DMS 273 (cell line): ENCODE measurements at regions not wholly inside any gene's neighbourhood (a gene's known extent, or its start where the extent isn't known, plus 50 kb on each side); places are given as distances from the start of the nearest gene placed in this dataset.
A peak's percentile ranks its signal among the peaks of the same experiment; 100 is the strongest.
"Not testable (repeated sequence)": the region's sequence is repeated elsewhere in the genome, so short reads cannot be mapped to it uniquely, and the experiment has no call there.

ENCODE experiments used
- DNase-seq: peaks from one replicate; lab custom pipeline; 2025; ENCODE audit not compliant: unreplicated experiment; lab: John Stamatoyannopoulos, UW

DNA sequence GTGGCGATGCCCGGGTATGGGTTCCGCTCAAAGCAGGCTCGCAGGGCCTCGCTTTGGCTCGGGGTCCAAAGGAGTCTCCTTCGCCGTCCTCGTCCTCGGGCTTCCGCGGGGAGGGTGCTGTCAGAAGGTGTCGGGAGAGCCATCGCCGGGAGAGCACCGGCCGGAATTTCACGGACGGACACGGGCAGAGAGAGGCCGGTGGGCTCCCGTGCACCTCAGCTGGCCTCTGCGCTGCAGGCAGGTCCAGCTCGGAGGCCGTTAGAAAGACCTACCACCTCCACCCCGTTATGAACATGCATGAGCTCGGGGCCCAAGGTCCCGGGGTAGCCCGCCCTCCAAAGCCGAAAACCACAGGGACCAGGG is 1846.0 kb upstream of the DEFB115 start:
- not testable (repeated sequence) for DNase-seq

DNA sequence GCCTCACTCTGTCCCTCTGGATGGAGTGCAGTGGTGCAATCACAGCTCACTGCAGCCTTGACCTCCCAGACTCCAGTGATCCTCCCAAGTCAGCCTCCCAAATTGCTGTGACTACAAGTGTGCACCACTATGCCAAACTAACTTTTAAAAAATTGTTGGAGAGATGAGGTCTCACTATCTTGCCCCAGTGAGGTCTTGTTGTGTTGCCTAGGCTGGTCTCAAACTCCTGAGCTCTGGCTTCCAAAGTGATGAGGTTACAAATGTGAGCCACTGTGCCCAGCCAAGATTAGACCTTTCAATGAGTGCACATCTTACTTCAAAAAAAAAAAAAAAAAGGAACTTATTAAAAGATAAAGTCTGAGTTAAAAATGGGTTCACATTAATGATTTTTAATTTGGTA is 1838.1 kb upstream of the DEFB115 start:
- DNase-seq = no peak

GRCh38 chr20:29427201-29428060 is 1830.0 kb upstream of the DEFB115 start:
- DNase-seq = peak; percentile 21

DNA sequence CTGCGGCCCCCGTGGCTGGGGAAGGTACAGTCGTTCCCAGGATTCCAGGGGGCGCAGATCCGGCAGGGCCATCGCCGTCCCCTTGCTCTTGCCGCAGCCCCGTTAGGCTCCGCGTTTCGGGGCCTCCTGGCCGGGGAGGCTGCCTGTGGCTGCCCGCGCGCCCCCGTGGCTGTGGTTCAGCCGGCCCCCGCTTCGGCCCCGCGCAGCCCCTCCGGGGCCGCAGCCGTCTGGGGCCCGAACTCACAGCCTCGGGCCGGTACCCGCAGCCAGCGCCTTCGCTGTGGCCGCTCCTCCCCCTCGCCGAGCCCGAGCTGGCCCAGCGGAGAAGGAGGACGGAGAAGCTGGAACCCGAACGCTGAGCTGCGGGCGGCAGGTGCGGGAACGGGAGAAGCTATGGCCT is 1826.9 kb upstream of the DEFB115 start:
- no peak for DNase-seq

DNA sequence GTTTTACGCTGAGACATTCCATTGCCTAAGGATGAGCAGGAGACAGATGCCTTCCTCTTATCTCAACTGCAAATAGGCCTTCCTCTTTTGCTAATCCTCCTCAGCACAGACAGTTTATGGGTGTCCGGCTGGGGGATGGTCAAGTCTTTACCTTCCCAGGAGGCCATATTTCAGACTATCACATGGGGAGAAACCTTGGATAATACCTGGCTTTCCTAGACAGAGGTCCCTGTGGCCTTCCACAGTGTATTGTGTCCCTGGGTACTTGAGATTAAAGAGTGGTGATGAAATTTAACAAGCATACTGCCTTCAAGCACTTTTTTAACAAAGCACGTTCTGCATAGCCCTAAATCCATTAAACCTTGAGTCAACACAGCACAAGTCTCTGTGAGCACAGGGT is 1816.7 kb upstream of the DEFB115 start:
- not testable (repeated sequence) for DNase-seq

DNA sequence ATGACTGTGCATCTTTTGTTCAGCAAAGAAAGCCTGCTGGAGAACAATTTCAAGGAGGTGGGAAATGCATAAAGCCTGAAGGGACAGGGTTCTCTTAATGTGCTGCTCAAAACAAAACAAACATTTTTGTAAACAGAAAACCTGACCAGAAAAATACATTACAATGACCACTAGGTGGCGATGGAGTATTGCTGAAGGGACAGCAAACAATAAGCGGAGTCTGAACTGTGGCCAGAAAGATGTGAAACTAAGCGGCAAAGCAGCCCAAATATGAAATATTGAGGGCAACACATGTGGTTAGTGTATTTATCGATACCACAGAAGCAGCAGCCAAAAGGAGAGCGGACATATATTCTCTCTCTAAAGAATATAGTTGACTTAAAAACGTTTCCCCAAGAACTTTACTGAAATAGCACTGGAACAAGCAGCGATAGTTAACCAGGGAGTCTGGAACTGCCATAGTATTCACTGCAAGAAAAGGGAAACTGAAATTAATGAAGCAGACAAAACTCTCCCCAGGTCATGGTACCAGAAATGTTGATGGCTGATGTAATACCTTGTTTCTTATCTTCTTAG is 1814.2 kb upstream of the DEFB115 start:
- DNase-seq = peak; percentile 72

DNA sequence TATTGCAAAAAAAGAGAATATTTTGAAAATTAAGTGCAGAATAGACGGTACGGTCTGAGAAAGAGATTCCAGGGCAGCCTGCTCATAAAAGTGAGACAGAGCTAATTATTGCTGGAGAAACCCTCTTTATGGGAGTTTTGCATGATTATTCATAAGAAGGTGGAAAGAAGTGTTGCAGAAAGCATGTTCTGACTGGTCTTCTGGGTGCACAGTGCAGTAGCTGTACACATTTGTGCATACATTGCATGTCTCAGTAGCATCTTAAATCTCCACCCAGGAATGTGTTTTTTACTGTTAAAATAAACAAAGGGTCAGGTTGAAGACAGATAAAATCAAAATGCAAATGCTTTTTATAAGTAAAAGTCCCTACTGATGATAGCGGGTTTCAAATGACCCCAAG is 1813.6 kb upstream of the DEFB115 start:
- no peak for DNase-seq

- DNase-seq = peak; percentile 24
Measured at GRCh38 chr20:29445050-29445907, 1812.2 kb upstream of the DEFB115 start.

- DNase-seq = not testable (repeated sequence)
Measured at GRCh38 chr20:29447517-29448484, 1809.7 kb upstream of the DEFB115 start.

DNA sequence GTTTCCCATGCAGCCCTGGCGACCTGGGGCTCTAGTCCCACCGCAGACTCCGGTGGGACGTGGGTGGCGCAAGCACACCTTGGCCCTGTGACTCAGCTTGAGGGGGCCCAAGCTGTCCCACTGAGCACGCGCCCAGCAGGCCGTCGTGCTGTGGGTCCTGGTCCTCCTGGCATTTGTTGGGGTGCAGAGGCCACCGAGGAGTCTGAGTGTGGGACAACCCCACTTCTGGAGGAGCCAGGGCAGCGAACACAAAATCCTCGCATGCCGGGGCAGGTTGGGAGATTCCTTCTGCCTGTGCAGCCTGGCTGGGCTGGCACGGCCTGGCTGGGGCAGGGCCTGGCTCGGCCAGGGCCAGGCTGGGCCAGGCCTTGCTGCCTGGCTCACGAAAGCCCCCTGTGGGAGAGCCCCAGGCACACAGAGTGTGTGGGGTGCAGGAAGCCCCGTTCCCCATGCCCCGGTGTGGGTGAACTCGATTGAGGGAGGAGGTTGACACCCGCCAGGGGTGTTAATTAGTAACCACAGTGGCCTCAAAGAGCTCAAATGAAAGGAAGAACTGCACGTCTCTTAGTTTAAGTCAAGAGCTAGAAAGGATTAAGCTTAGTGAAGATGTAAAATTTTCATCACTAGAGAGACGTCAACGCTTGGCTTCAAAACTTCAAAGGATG is 1808.5 kb upstream of the DEFB115 start:
- no peak for DNase-seq

DNA sequence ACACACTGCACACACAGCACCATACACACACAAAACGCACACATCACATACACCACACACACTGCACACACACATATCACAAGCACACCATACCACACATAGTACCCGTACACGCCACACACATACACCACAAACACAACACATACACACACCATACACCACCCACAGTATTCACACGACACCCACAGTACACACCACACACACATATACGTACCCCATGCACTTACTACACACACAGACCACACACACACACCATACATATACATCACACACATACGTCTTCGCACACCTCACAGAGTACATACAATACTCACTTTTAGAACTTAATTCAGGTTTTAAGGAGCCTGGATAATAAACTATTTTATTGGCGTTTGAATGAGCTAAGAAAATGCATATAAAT is 1805.3 kb upstream of the DEFB115 start:
- DNase-seq = no peak

GRCh38 chr20:29456987-29457693 is 1800.3 kb upstream of the DEFB115 start:
- not testable (repeated sequence) for DNase-seq

DNA sequence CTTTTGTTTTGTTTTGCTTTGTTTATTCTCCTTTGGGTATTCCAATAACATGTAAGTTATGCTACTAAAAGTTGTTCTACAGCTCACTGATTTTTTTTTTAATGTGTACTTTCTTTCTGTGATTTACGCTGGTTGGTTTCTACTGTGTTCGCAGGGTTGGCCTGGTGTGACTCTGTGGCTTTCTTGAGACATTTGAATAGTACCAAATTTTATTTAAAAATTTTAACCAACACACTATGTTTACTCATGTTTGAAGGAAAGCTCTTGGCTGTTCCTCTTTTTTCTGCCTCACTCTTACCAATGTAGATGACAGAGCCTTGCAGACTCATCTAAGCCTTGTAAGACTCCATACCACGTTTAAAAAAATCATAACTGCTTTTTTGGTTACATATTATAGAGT is 1784.9 kb upstream of the DEFB115 start:
- DNase-seq = no peak

GRCh38 chr20:29492840-29493239 is 1764.6 kb upstream of the DEFB115 start:
- DNase-seq = peak; percentile 9

- not testable (repeated sequence) for DNase-seq
Measured at GRCh38 chr20:29496767-29497166, 1760.7 kb upstream of the DEFB115 start.

DNA sequence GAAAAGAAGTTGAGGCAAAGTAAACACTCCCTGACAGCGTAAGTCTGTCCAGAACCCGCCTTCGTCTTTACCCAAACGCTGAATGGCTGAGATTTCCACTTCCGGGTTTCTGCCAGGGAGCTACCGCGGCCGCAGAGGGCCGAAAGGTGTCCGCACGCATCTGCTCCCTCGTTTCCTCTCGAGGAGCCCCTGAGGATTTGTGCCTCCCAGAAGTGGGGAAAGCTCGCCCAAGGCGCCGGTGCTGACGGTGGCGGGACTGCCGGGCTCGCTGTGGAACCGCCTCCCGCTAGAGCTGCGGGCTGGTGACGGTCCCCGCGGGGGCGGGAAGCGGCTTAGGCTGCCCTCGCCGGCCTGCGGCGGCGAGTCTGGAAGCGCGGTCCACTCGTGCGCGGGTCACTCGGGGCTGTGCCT is 1760.2 kb upstream of the DEFB115 start:
- DNase-seq = peak; percentile 43

GRCh38 chr20:29497684-29498083 is 1759.8 kb upstream of the DEFB115 start:
- DNase-seq = not testable (repeated sequence)

DNA sequence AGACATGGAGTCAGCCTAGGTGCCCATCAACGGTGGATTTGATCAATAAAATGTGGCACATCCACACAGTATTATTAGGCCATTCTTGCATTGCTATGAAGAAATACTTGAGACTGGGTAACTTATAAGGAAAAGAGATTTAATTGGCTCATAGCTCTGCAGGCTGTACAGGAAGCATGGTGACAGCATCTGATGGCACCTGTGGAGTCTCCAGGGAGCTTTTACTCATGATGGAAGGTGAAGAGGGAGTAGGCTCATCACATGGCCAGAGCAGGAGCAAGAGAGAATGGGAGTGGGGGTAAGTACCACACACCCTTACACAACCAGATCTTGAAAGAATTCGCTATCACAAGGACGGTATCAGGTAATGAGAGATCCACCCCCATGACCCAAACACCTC is 1756.7 kb upstream of the DEFB115 start:
- DNase-seq = not testable (repeated sequence)

- DNase-seq = not testable (repeated sequence)
Measured at GRCh38 chr20:29514634-29515033, 1742.8 kb upstream of the DEFB115 start.
